ENCODE measurements at regions not wholly inside any gene's neighbourhood (a gene's known extent, or its start where the extent isn't known, plus 50 kb on each side); places are given as distances from the start of the nearest gene placed in this dataset.
"Not testable (repeated sequence)": the region's sequence is repeated elsewhere in the genome, so short reads cannot be mapped to it uniquely, and the experiment has no call there.

DNA sequence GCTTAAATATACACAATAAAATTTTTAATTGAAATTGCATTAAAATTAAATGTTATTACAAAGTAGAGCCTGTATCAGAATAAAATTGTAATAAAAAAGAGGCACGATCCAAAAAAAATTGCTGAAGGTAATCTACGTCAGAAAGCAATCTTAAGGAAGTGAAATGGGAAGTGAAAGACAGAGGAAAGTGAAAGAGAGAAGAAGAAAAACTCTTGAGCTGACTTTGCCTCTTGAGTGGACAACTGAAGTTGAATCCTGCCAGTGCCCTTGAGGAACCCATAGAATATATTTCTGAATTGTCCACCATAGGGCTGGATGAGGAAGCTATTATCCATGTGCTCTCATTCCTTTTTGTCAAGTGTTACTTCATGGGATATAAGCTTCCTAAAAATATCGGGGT is 285.1 kb upstream of the STAC start:
- no peak for DNase-seq

DNA sequence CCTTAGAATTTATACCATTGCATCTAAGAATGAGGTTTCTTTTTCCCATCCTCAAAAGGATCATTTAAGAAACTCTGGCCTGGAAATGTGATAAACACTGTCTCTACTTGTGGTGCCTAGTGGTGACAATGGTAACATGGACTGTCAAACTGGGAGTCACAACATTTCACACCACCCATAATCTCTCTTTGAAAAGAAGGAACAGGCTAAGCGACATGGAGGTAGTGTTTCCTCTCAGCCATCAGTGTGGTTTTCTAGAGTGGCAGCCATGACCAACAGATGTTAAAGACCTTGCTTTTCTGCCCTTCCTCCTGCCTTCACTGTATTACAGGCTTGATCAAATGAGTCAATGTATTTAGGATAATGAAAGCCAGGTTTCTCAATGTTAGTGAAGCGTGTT is 283.1 kb upstream of the STAC start:
- no peak for DNase-seq

DNA sequence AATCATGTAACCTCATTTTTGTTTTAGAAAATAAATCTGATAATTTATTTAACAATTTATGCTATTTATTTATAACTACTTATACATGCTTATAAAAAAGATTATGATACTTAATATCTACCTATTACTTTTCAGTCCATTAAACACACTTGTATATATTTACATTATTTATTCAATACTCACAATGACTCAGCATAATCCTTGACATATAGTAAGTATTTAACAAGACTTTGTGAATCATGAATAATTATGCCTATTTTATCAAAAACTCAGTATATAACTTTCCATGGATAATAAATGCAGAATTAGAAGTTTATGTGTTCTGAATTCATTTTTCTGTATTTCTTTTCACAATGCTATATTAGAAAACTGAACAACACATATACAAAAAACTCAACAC is 266.0 kb upstream of the STAC start:
- DNase-seq: no peak

DNA sequence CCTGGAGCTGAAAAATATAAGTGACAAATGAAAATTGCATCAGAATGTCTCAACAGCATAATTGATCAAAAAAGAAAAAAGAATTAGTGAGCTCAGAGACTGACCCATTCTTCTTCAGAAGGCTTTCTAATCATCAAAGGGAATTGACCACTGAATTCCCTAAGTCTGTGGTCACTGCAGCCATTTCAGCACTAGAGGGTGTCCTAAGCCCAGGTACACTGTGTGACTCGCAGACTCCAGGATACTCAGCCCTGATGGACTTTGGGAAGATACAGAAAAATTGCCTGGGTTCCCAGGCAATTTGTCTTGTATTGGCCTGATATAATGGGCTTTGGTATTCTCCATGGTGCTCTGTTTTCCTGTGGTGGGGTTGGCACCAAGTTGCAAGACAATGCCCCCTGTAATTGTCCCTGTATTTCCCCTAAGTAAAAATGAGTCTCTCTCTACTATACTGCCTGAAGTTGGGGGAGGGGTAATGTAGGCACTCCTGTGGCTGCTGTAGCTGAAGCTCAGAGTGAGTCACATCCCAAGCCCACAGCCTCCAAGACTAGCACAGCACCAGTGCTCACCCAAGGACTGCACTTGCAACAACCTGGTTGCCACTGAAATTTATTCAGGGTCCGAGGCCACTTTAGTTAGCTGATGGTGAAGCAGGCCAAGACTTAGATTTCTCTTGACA is 256.0 kb upstream of the STAC start:
- peak; percentile 64 for DNase-seq

DNA sequence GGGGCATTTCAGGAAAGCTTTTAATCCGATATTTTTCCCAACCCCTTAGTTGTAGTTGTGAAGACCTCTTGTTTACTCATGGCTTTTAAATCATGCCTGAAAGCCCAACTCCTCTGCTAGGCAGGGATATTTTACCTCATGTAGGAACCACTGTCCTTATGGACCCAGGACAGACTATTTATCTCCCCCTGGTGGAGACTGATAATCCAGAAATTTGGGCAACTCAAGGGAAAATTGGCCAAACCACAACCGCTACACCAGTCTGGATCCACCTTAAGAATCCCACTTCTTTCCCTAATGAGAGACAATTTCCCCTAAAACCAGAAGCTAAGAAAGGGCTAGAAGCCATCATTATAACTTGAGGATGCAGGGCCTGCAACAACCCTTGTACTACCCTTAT is 248.1 kb upstream of the STAC start:
- no peak for DNase-seq

DNA sequence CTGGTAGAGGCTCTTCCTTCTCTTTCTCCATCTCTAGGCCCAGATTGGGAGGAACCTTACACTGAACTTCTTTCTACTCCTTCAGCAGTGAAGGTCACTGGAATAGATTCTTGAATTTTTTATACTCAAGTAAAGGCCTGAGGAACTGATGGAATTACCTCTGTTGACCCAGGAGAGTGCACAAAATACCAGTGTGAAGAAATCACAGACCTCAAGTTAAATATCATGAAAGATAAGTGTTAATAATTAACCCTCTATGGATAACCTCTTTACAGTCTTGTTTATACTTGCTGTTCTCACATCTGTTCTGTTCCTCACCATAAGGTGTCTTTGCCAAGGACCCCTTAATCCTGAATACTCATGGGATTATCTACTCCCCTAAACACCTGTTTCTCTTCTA is 244.4 kb upstream of the STAC start:
- no peak for DNase-seq

DNA sequence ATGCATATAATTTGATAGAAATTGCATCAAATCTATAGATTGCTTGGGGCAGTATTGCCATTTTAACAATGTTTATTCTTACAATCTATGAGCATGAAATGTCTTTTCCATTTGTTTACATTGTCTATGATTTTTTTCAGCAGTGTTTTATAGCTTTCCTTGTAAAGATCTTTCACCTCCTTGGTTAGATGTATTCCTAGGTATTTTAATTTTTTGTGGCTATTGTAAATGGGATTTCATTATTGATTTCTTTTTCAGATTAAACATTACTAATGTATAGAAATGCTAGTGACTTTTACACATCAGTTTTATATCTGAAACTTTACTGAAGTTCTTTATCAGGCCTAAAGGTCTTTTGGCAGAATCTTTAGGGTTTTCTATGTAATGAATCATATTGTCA is 237.6 kb upstream of the STAC start:
- DNase-seq: no peak

DNA sequence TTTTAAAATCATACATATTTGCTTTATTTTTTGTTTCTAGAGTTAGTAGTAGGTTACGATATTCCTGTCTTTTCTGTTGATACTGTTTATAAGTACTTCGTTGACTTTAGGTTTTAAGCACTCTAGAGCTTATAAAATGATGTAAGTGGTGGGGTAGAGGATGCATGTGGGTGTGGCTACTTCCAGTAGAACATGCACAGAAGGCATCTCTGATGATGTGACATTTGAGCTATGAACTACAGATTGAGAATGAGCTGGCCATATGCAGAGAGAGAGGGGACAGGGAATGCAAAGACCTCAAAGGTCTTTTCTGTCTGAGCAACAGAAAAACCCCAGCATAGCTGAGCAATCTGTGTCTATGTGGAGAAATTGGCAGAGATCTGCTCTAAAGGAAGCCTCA is 233.9 kb upstream of the STAC start:
- DNase-seq: no peak

DNA sequence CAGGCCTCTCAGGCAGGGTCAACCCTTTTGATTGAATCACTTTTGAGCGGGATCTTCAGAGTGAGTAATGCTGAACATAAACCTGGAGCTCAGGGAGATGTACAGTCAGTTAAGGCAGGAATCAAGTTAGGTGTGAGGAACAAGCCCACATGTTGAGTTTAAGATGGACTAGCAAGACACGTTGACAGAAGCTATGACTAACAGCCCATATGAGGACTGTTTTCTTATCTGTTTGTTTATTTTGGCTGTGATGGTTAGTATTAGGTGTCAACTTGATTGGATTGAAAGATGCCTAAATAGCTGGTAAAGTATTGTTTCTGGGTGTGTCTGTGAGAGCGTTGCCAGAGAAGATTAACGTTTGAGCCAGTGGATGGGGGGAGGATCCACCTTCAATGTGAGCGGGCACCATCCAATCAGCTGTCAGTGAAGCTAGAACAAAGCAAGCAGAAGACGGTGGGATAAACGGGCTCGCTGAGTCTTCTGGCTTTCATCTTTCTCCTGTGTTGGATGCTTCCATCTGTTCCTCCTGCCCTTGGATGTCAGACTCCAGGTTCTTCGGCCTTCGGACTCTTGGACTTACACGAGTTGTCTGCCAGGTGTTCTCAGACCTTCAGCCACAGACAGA is 232.3 kb upstream of the STAC start:
- no peak for DNase-seq

DNA sequence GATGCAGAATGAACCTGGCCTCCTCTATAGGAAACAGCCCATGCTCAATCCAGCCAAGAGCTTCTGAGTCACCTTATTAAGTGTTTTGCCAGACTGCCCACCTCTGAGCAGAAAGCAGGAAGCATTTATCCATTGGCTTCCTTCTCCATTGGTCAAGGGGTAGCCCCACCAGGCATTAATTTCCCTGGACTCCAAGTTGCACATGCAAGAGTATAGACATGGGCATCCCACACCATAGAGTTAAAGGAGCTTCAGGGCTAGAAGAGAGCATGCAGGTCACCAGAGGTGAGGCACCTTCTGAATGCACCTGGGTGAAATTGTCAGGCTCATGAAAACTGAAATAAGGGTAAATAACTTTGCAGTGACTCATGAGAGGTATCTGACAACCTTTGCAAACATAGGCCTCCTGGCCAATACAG is 230.8 kb upstream of the STAC start:
- no peak for DNase-seq

DNA sequence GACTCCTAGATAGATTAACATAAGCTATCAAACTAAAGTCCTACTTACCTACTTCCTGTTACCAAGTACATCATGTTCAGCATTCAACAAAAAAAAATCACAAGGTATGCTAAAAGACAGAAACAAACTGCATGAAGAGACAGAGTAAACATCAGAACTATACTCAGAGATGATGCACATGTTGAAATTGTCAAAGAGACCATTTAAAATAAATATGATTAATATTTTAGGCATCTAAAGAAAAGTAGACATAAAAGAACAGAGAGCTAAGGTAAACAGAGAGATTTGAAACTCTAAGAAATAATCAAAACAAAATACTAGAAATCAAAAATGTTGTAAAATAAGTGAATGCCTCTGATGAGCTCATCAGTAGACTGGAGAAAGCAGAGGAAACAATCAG is 224.8 kb upstream of the STAC start:
- no peak for DNase-seq

DNA sequence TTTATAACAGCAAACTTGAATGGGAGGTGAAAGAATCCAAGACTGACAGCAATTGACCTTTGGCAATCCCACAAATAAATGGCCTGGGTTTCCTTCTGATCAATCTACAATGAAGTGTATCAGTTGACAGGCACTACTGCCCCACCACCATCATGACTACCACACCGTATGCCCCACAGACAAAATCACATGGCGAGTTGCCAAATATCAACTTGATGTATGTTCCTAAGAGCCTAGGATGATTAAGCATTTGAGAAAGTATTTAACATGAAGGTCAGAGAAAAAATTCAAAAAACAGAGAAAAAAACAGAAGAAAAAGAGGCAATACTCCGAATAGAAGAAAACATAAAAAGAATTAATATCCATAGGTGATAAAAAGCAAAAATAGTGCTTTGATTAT is 215.9 kb upstream of the STAC start:
- no peak for DNase-seq

DNA sequence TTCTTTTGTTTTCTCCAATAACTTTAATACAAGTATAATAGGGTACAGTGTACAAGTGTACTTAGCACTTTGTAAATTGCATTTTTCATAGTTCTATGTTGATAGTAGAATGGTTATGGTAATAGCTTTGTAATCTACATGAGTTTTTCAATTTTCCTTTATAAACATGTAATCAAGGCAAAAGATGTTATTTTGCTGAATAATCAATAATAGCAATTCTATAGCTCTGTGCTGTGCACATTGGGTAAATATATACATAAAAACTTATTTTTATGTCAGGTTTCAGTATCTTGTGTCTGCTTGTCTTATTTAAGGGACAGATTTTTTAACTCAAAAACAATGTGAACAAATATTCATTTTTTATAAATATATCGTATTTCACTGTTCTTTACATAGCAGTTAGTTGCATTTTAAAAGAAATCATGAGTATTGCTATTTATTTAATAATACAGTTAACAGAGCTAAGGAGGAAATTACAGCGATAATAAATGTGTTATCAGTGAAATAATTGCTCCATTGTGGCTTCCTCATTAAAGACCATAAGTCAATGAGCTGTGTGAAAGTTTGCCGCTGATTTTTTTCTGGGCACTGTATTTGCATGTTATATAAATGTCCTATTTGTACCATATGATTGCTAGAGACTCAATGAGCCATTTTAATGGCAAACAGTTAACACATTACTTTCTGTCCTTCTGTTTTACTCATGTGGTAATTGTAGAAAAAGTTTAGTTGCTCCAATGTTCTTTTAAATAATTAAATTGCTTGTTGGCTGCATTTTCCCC is 214.6 kb upstream of the STAC start:
- no peak for DNase-seq

DNA sequence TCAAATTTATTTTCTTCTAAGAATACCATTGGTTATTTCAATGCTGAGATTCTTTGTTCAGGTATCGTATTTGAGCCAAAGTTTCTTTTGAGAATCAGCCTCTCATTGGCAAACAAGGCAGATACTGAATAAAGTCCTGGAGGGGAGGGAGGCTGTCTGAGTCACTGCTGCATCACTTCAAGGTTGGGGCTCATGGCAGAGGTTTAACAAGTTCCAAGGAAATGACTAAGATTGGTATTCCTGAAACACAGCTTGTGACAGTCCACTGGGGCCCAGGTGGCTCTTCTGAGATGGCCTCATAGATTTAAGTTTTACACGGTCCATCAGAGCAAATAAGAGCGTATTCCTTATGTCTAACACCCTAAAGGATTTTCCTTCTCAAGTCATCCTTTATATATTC is 213.8 kb upstream of the STAC start:
- peak; percentile 75 for DNase-seq

DNA sequence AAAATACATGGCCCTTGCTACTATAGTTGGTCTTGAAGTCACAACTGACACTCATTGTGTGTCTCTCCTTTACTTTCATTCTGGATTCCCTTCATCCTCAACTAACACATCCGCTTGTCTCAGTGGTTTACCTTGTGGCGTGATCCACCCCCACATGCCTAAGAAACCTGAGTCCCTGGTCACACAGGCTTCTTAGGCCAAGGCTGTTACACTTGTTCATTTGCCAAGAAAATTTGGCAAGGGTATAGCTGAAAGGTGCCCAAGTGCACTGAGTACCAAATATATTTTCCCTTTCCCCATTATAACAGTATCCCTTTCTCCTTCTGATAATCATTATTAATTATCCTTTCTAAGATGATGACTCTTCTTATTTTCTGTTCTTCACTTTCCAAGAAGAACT is 207.6 kb upstream of the STAC start:
- DNase-seq: no peak

DNA sequence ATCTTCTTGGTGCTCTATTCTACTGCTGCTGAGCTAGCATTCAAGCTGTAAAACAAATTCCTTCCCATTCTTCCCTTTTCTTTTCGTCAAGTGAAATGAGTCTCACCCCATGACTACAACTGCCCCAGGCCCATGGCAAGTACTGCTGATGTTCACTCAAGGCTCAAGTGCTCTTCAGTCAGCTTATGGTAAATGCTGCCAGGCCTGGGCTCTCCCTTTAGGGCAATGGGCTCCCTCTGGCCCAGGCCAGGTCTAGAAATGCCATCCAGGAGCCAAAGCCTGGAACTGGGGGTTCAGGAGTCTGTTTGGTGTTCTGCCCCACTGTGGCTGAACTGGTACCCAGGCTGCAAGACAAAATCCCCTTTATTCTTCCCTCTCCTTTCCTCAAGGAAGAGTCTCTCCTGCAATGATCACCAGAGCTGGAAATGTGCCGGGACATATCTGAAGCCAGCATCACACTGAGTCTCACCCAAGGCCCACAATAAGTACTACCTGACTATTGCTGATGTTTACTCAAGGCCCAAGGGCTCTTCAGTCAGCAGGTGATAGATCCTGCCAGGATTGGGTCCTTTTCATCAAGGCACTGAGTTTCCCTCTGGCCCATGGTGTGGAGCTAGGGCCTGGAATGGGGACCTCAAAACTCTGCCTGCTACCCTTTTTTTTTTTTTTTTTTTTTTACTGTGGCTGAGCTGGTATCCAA is 205.0 kb upstream of the STAC start:
- DNase-seq: no peak

DNA sequence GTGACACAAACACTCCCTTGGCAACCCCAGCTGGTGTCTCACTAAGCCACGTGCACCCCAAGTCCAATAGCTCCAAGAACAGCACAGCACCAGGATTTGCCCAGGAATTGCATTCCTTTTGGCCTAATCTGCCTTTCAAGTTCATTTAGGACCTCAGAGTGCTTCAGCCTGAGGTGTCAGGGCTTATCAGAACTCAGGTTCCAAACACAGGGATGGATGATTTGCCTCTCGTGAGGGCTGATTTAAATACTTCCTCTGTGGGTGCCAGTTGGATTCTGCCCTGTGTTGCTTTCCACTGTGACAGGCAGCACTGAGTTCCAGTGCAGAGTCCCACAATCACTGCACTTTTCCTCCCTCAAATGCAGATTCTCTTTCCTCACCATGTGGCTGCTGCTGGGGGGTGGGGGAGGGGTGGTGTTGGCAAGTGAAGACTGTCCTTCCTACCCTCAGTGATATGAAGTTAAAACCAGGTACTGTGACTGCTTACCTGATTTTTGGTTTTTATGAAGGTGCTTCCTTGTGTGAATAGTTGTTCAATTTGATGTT is 204.3 kb upstream of the STAC start:
- DNase-seq: no peak

DNA sequence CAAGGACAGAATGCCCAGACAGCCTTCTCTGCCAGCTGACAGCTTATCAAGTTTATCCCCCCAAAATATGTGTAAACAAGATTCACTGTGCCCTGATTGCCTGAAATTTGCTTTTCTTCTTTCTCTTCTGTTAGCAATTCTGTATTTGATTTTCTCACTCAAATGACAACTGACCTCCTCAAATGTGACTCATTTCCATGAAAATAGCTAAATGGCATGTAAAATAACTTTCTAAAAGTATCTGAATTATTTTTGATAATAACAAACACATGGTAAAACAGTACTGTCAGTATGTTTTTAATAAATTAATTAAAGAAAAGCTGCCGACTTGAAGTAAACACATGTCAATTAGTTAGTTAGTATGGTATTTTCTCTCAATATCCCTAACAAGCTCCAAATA is 202.3 kb upstream of the STAC start:
- DNase-seq: peak; percentile 9

DNA sequence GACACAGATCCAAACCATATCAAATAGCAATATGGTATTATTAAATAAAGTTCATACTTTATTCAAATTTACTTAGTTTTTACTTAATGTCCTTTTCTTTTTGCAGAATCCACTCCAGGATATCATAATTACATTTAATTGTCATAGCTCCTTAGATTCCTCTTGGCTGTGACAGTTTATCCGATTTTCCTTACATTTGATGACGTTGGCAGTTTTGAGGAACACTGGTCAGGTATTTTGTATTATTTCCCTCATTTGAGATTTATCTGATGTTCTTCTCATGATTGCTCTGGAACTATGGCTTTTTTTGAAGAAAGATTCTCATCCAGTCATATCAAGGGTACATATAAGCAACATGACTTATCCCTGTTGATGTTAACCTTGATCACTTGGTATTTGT is 198.3 kb upstream of the STAC start:
- no peak for DNase-seq

DNA sequence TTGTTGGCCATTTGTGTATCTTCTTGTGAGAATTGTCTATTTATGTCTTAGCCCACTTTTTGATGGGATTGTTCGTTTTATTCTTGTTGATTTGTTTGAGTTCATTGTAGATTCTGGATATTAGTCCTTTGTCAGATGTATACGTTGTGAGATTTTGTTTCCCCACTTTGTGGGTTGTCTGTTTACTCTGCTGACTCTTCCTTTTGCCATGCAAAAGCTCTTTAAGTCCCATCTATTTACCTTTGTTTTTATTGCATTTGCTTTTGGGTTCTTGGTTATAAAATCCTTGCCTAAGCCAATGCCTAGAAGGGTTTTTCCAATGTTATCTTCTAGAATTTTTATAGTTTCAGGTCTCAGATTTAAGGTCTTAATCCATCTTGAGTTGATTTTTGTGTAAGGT is 193.1 kb upstream of the STAC start:
- not testable (repeated sequence) for DNase-seq

DNA sequence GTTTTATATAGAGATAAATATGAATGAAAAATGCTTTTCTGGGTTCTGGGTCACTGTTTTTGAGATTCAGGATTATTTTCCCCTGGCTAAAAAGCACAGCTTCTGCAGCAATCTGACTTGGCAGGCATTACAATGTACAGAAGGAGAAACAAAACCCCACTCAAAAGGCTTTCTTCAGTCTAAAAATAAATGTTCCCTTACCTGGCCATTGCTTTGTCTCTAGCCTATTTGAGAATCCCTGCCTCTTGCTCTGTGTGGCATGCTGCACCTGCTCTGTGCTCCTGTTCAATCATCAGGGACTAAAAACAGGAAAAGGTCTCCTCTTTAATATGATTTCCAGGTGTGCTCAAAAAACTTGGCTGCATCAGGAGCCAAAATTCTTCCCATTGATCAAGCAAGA is 187.4 kb upstream of the STAC start:
- DNase-seq: no peak

DNA sequence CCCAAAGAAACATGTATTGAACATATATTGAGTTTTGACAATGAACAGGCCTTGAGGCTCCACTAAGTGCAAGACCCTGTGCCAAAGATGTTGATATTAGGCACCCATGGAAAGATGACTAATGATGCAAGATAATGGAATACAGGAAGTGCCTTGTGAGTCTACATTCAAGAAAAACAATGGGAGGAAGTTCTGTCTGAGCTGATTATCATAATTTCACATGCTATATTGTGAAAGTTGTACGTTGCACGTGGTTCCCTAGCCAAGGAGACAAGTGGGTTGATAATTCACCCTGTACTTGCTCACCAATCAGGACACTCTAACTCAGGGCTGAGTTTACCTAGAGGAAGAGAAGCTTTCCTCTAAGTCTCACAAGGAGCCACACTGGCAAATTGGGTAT is 186.9 kb upstream of the STAC start:
- DNase-seq: no peak

DNA sequence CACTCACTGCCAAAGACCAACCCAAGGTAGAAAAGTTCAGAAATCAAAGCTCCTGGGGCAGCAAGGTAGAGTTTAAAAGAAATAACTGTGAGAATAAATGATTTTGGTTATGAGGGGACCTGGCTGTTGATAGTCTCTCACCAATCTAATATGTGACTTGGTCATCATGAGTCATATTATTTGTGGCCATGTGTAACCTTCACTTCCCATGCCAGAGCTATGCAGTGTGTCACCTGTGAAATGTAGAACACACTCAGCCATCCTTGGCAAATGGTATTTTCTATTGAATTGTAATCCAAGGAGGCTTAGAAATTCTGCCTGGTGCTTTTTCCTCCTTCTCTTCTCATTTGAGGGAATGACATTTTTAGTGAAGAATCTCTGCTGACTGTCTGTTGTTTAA is 184.2 kb upstream of the STAC start:
- DNase-seq: no peak
